ENCODE measurements at regions not wholly inside any gene's neighbourhood (a gene's known extent, or its start where the extent isn't known, plus 50 kb on each side); places are given as distances from the start of the nearest gene placed in this dataset.

DNA sequence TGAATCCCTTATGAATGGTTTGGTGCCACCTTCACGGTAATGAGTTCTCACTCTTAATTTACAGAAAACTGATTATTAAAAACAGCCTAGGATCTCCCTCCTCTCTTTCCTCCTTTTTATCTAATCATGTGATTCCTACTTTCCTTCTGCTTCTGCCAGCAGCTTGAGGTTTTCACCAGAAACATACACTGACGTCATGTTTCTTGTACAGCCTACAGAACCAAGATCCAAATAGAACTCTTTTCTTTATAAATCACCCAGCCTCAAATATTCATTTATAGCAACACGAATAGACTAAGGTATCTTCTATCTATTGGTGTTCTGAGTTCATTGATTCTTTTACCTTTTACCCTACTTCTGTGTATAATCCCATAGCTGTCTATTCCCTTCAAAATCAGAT is 388.9 kb upstream of the CDH10 start:
- Histone ChIP-seq H3K9me2 (ENCODE audit: insufficient read depth, low read length) (no peaks in the 10 kb centered on the region), H3K79me2 (ENCODE audit: insufficient read depth, low read depth, low read length) (no peaks in the 10 kb centered on the region), H3K4me3 (ENCODE audit: low read depth, low read length, poor library complexity, severe bottlenecking) (no peak overlapping the region), H3K27ac (ENCODE audit: low read depth, low read length, poor library complexity, severe bottlenecking) (no peak overlapping the region), H4K20me1 (ENCODE audit: insufficient read depth, low read length) (no peaks in the 10 kb centered on the region), H2AFZ (ENCODE audit: low read length) (no peak overlapping the region), H3K4me2 (ENCODE audit: low read length) (no peak overlapping the region), H3K9me3 (ENCODE audit: low read length) (no peaks in the 10 kb centered on the region), H3K4me1 (ENCODE audit: insufficient read depth, low read length, poor library complexity, severe bottlenecking) (no peaks in the 10 kb centered on the region), H3K36me3 (ENCODE audit: insufficient read depth, low read length) (no peaks in the 10 kb centered on the region)
- no peak for DNase-seq (ENCODE audit: low spot score)
- intact Hi-C loops (cut with micrococcal nuclease; ENCODE audit: unreplicated experiment), result no loop called here
- ChIA-PET POLR2A (no interaction called here), CTCF (ENCODE audit: unreplicated experiment) (no interaction called here)
- no peak for TF ChIP-seq EZH2phosphoT487 (IDR thresholded peaks at IDR 0.05; ENCODE audit: borderline replicate concordance, low read depth, low read length)
- TF ChIP-seq, protein P1, sequence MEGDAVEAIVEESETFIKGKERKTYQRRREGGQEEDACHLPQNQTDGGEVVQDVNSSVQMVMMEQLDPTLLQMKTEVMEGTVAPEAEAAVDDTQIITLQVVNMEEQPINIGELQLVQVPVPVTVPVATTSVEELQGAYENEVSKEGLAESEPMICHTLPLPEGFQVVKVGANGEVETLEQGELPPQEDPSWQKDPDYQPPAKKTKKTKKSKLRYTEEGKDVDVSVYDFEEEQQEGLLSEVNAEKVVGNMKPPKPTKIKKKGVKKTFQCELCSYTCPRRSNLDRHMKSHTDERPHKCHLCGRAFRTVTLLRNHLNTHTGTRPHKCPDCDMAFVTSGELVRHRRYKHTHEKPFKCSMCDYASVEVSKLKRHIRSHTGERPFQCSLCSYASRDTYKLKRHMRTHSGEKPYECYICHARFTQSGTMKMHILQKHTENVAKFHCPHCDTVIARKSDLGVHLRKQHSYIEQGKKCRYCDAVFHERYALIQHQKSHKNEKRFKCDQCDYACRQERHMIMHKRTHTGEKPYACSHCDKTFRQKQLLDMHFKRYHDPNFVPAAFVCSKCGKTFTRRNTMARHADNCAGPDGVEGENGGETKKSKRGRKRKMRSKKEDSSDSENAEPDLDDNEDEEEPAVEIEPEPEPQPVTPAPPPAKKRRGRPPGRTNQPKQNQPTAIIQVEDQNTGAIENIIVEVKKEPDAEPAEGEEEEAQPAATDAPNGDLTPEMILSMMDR (conservative IDR thresholded peaks at IDR 0.05; ENCODE audit: low read length), result no peak
- no TSS peak for BruUV-seq (replicated peaks)

DNA sequence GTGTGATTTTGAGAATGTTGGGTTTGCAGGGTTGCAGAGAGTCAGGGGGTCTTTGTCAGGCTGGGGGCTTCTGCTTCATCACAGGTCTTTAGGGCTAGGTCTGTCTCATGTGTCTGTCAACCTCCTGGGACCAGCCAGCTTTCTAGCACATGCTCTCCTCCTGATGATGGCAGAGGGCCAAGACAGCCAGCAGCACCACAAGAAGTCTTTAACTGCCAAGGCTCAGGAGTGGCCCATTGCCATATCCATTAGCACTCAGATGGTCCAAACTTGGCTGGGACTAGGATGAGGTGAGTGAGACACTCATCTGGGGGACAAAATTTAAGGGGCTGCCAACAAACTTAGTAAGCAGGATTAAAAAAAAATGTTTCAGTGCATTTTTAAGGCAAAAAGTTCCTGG is 384.2 kb upstream of the CDH10 start:
- DNase-seq (ENCODE audit: low spot score), result no peak
- H3K4me3 ChIP-seq (ENCODE audit: low read depth, low read length, poor library complexity, severe bottlenecking), result no peak overlapping the region
- H3K4me1 ChIP-seq (ENCODE audit: insufficient read depth, low read length, poor library complexity, severe bottlenecking), result no peaks in the 10 kb centered on the region
- intact Hi-C loops (cut with micrococcal nuclease; ENCODE audit: unreplicated experiment), result no loop called here
- H4K20me1 ChIP-seq (ENCODE audit: insufficient read depth, low read length), result no peaks in the 10 kb centered on the region
- no peak for TF ChIP-seq EZH2phosphoT487 (IDR thresholded peaks at IDR 0.05; ENCODE audit: borderline replicate concordance, low read depth, low read length)
- TF ChIP-seq, protein P1 (conservative IDR thresholded peaks at IDR 0.05; ENCODE audit: low read length), result no peak
- H2AFZ ChIP-seq (ENCODE audit: low read length), result no peak overlapping the region
- no TSS peak for BruUV-seq (replicated peaks)
- ChIA-PET CTCF (ENCODE audit: unreplicated experiment) (no interaction called here), POLR2A (no interaction called here)
- no peak overlapping the region for H3K4me2 ChIP-seq (ENCODE audit: low read length)
- no peaks in the 10 kb centered on the region for H3K36me3 ChIP-seq (ENCODE audit: insufficient read depth, low read length)
- no peaks in the 10 kb centered on the region for H3K9me2 ChIP-seq (ENCODE audit: insufficient read depth, low read length)
- H3K9me3 ChIP-seq (ENCODE audit: low read length), result 0 out of 2 replicates have a peak, but pooled peaks cover 6% of the 10 kb centered on the region
- no peak overlapping the region for H3K27ac ChIP-seq (ENCODE audit: low read depth, low read length, poor library complexity, severe bottlenecking)
- H3K79me2 ChIP-seq (ENCODE audit: insufficient read depth, low read depth, low read length), result no peaks in the 10 kb centered on the region

DNA sequence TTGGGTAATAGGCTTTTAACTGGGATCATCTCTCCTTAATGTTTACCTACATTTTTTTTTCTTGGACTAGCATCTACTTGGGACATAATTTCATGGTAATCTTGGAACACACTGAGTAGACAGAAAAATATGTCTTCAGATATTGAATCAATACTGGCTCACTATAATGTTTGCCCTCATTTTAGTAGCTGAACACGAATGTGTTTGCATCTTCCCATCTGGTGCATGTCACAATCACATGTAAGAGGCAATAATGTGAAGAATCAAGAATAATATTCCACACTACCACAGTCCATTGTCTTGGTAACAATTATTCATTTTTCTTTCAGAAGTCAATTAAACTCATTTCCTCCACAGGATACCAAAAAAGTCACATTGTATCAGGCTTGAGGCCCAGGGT is 382.7 kb upstream of the CDH10 start:
- Histone ChIP-seq H3K27ac (ENCODE audit: low read depth, low read length, poor library complexity, severe bottlenecking) (no peak overlapping the region), H3K9me2 (ENCODE audit: insufficient read depth, low read length) (no peaks in the 10 kb centered on the region), H4K20me1 (ENCODE audit: insufficient read depth, low read length) (no peaks in the 10 kb centered on the region), H3K4me1 (ENCODE audit: insufficient read depth, low read length, poor library complexity, severe bottlenecking) (no peaks in the 10 kb centered on the region), H3K4me2 (ENCODE audit: low read length) (no peak overlapping the region), H2AFZ (ENCODE audit: low read length) (no peak overlapping the region), H3K9me3 (ENCODE audit: low read length) (0 out of 2 replicates have a peak, but pooled peaks cover 6% of the 10 kb centered on the region), H3K79me2 (ENCODE audit: insufficient read depth, low read depth, low read length) (no peaks in the 10 kb centered on the region), H3K36me3 (ENCODE audit: insufficient read depth, low read length) (no peaks in the 10 kb centered on the region), H3K4me3 (ENCODE audit: low read depth, low read length, poor library complexity, severe bottlenecking) (no peak overlapping the region)
- POLR2A ChIA-PET, result no interaction called here
- intact Hi-C loops (cut with micrococcal nuclease; ENCODE audit: unreplicated experiment), result no loop called here
- no TSS peak for BruUV-seq (replicated peaks)
- TF ChIP-seq, protein P1 (conservative IDR thresholded peaks at IDR 0.05; ENCODE audit: low read length), result no peak
- TF ChIP-seq EZH2phosphoT487 (IDR thresholded peaks at IDR 0.05; ENCODE audit: borderline replicate concordance, low read depth, low read length), result no peak
- CTCF ChIA-PET (ENCODE audit: unreplicated experiment), result no interaction called here
- DNase-seq (ENCODE audit: low spot score), result no peak

Measured in OCI-LY7 (cell line).